ENCODE measurements at regions not wholly inside any gene's neighbourhood (a gene's known extent, or its start where the extent isn't known, plus 50 kb on each side); places are given as distances from the start of the nearest gene placed in this dataset.

DNA sequence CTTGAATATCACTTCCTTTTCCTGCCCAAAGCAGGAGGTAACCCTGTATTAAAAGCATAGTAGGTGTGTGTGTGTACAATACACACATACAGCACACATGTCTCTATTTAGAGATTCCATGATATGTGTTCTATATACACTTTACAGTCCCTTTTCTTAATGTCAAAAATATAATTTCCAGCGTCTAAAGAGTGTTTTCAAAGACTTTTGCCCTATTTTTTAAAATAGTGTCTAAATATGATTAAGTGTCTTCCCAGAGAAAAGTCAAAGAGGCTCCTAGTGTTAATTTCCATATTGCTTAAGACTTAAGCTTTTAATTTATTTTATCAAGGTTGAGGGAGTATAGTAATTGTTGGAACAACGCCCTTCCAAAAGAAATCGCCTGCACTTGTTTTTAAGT, 420.3 kb upstream of the POU3F3 start:
- H3K4me3 ChIP-seq = no peak overlapping the region
- DNase-seq (ENCODE audit: low spot score) (no peak), ATAC-seq (ENCODE audit: insufficient number of reproducible peaks, low FRiP score, low read depth) (no peak)
- no peaks in the 10 kb centered on the region for H3K27me3 ChIP-seq (replicated peaks; ENCODE audit: insufficient read depth)
- TF ChIP-seq, protein P1, sequence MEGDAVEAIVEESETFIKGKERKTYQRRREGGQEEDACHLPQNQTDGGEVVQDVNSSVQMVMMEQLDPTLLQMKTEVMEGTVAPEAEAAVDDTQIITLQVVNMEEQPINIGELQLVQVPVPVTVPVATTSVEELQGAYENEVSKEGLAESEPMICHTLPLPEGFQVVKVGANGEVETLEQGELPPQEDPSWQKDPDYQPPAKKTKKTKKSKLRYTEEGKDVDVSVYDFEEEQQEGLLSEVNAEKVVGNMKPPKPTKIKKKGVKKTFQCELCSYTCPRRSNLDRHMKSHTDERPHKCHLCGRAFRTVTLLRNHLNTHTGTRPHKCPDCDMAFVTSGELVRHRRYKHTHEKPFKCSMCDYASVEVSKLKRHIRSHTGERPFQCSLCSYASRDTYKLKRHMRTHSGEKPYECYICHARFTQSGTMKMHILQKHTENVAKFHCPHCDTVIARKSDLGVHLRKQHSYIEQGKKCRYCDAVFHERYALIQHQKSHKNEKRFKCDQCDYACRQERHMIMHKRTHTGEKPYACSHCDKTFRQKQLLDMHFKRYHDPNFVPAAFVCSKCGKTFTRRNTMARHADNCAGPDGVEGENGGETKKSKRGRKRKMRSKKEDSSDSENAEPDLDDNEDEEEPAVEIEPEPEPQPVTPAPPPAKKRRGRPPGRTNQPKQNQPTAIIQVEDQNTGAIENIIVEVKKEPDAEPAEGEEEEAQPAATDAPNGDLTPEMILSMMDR (IDR thresholded peaks at IDR 0.05) = no peak
- H3K9me3 ChIP-seq = no peaks in the 10 kb centered on the region
- H3K27ac ChIP-seq = no peak overlapping the region
- H3K36me3 ChIP-seq = no peaks in the 10 kb centered on the region
- no peaks in the 10 kb centered on the region for H3K4me1 ChIP-seq (ENCODE audit: control insufficient read depth in 1 of 2, low read depth in 2 of 2)

DNA sequence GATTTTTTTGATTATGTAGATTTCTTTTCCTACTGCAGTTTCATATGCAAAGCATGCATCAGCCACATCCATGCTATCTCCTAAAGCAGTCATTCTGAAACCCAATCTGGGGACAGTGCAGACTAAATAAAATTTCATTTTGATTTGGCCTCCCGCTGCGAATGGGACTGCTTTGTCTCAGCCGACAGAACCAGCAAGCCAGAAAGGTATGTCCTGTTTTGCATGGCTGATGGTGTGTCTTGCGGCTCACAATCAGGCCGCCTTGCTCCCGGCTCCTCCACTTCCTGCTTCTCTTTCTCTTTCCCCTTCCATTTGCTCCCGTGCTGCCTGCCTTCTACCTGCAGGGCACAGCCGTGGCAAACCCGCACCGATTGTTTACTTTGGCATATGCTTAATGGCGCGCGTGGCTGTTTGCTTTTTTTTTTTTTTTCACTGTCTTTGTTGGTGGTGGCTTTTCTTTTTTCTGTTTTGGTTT, 419.6 kb upstream of the POU3F3 start:
- Histone ChIP-seq H3K27me3 (replicated peaks; ENCODE audit: insufficient read depth) (no peaks in the 10 kb centered on the region), H3K4me3 (peak overlapping the region; percentile 25), H3K27ac (no peak overlapping the region), H3K36me3 (no peaks in the 10 kb centered on the region), H3K4me1 (ENCODE audit: control insufficient read depth in 1 of 2, low read depth in 2 of 2) (no peaks in the 10 kb centered on the region), H3K9me3 (no peaks in the 10 kb centered on the region)
- DNase-seq (ENCODE audit: low spot score) = no peak
- TF ChIP-seq, protein P1 (IDR thresholded peaks at IDR 0.05) = no peak
- no peak for ATAC-seq (ENCODE audit: insufficient number of reproducible peaks, low FRiP score, low read depth)

DNA sequence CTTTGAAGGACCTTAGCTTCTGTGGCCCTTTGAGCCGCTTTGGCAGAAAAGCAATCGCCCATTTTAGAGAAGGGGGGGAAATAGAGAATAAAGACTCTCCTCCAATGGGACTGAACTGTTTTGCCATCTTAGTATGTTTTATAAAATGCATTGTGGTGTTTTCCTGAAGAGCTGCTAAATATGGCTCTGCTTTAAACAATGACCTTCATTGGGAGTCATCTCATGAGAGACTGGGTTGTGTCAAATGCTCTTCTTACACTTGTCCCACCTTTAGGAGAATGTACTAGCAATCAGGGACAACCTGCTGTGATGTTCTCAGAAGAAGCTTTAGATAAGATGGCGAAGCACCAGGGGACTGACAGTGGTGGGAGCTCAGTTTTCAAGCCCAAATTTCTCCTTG, 418.9 kb upstream of the POU3F3 start:
- DNase-seq (ENCODE audit: low spot score) (no peak), ATAC-seq (ENCODE audit: insufficient number of reproducible peaks, low FRiP score, low read depth) (no peak)
- H3K4me3 ChIP-seq = no peak overlapping the region
- H3K27me3 ChIP-seq (replicated peaks; ENCODE audit: insufficient read depth) = no peaks in the 10 kb centered on the region
- no peak overlapping the region for H3K27ac ChIP-seq
- no peaks in the 10 kb centered on the region for H3K9me3 ChIP-seq
- TF ChIP-seq, protein P1 (IDR thresholded peaks at IDR 0.05) = no peak
- H3K4me1 ChIP-seq (ENCODE audit: control insufficient read depth in 1 of 2, low read depth in 2 of 2) = no peaks in the 10 kb centered on the region
- no peaks in the 10 kb centered on the region for H3K36me3 ChIP-seq

DNA sequence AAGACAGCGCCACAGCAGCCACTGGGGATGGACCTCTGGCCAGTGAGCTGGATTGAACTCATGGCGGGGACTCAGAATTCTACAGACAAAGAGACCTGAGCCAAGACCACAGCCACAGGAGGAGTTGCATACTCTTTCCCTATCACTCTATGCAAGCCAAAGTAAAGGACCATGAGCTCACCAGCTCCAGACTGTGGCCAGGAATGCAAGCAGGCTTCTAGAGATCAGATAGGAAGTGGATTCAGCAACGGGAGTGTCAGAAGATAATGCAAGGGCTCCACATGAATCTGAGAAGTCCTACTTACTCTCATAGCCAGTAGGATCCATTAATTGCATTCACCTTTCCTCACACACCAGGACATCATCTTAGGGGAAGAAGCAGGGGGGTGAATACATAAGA, 415.4 kb upstream of the POU3F3 start:
- ATAC-seq (ENCODE audit: insufficient number of reproducible peaks, low FRiP score, low read depth) (no peak), DNase-seq (ENCODE audit: low spot score) (no peak)
- H3K27ac ChIP-seq = no peak overlapping the region
- H3K4me3 ChIP-seq = no peak overlapping the region
- TF ChIP-seq, protein P1 (IDR thresholded peaks at IDR 0.05) = no peak
- no peaks in the 10 kb centered on the region for H3K27me3 ChIP-seq (replicated peaks; ENCODE audit: insufficient read depth)
- H3K4me1 ChIP-seq (ENCODE audit: control insufficient read depth in 1 of 2, low read depth in 2 of 2) = no peaks in the 10 kb centered on the region
- H3K9me3 ChIP-seq = no peaks in the 10 kb centered on the region
- no peaks in the 10 kb centered on the region for H3K36me3 ChIP-seq

DNA sequence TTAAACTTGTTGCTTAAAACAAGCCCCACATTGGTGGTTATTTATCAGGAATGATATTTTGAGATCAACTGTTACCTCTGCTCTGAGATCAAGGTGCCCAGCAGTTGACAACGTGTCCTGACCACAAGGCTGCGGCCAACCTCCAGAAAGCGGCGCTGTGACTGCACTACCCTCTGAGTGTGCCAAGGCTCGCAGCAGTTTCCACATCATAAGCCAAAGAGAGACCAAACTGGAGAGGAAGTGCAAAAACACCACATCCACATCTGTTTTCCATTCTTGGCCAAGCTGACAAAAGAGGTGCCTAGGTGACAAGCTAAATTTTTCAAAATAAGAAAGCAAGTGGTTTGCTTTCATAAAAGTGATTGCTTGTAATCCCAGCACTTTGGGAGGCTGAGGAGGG, 410.8 kb upstream of the POU3F3 start:
- Histone ChIP-seq H3K4me3 (no peak overlapping the region), H3K27me3 (replicated peaks; ENCODE audit: insufficient read depth) (no peaks in the 10 kb centered on the region), H3K27ac (no peak overlapping the region), H3K36me3 (no peaks in the 10 kb centered on the region), H3K4me1 (ENCODE audit: control insufficient read depth in 1 of 2, low read depth in 2 of 2) (no peaks in the 10 kb centered on the region), H3K9me3 (no peaks in the 10 kb centered on the region)
- TF ChIP-seq, protein P1 (IDR thresholded peaks at IDR 0.05) = no peak
- DNase-seq (ENCODE audit: low spot score) (no peak), ATAC-seq (ENCODE audit: insufficient number of reproducible peaks, low FRiP score, low read depth) (no peak)

All from thoracic aorta (tissue), 2 donors.